Panc1 (cell line): ENCODE measurements at regions not wholly inside any gene's neighbourhood (a gene's known extent, or its start where the extent isn't known, plus 50 kb on each side); places are given as distances from the start of the nearest gene placed in this dataset.

ENCODE experiments used
- ATAC-seq: fragments of 200-7000 bp; cut with Tn5 transposase; 2 replicates; pipeline ENCODE4 v1.9.1; 2020; ENCODE audit warnings: mild to moderate bottlenecking, moderate library complexity
- BruUV-seq: library from RNA; stranded (reverse); fragments of 400-500 nt; replicated peaks from 2 replicates; lab custom pipeline; 2021; lab: Mats Ljungman, UMichigan
- CTCF ChIA-PET: fragments of 300-600 bp; sonication (Branson Sonifier 250); formaldehyde crosslinking; loops from one replicate; lab custom pipeline; 2022; ENCODE audit warnings: antibody characterized with exemption; lab: Charles Lee
- POLR2A ChIA-PET: fragments of 300-600 bp; sonication (Branson Sonifier 250); formaldehyde crosslinking; loops from one replicate; lab custom pipeline; 2022; ENCODE audit warnings: antibody characterized with exemption; lab: Charles Lee
- DNase-seq: peaks from one replicate; pipeline ENCODE4 v3.0.0-alpha.2; 2010; ENCODE audit warnings: low read depth, low spot score
- H3K27ac ChIP-seq: 2 replicates; pipeline ENCODE4 v1.5.1; 2011; ENCODE audit warnings: mild to moderate bottlenecking, low read length, inconsistent platforms
- H3K27me3 ChIP-seq: fragments of 200-500 bp; sonication (Bioruptor generic); 2 replicates; pipeline ENCODE4 v1.6.0; 2014; ENCODE audit warnings: low read length, inconsistent platforms; ENCODE audit not compliant: control insufficient read depth, insufficient read depth
- H3K36me3 ChIP-seq: fragments of 200-500 bp; sonication (Bioruptor generic); 2 replicates; pipeline ENCODE4 v1.5.1; 2014; ENCODE audit warnings: inconsistent platforms, mild to moderate bottlenecking, low read length, moderate library complexity; ENCODE audit not compliant: control insufficient read depth, insufficient read depth
- H3K4me1 ChIP-seq: 2 replicates; pipeline ENCODE4 v1.5.1; 2011; ENCODE audit warnings: inconsistent platforms, mild to moderate bottlenecking, low read length, moderate library complexity; ENCODE audit not compliant: control insufficient read depth, insufficient read depth
- H3K4me3 ChIP-seq, 2 experiments: 2 replicates each; pipeline ENCODE4 v1.5.1; 2011 to 2012; ENCODE audit warnings: low read depth in 2 of 2, low read length in 2 of 2, mild to moderate bottlenecking in 2 of 2, inconsistent platforms in 1 of 2, moderate library complexity in 1 of 2
- H3K9me3 ChIP-seq: fragments of 200-500 bp; sonication (Bioruptor generic); 2 replicates; pipeline ENCODE4 v1.5.1; 2014; ENCODE audit warnings: low read depth, mild to moderate bottlenecking, inconsistent platforms, low read length, moderate library complexity; ENCODE audit not compliant: control insufficient read depth, insufficient read depth
- POLR2AphosphoS5 ChIP-seq: IDR thresholded peaks from 2 replicates; pipeline ENCODE4 v1.6.1; 2012; ENCODE audit warnings: mild to moderate bottlenecking, low read depth, low read length, moderate library complexity
- SIN3A ChIP-seq: IDR thresholded peaks from 2 replicates; pipeline ENCODE4 v1.6.1; 2012; ENCODE audit warnings: low read depth, mild to moderate bottlenecking, low read length, moderate library complexity, borderline replicate concordance; ENCODE audit not compliant: insufficient read depth
- TCF7L2 ChIP-seq: IDR thresholded peaks from 2 replicates; pipeline ENCODE4 v1.6.1; 2011; ENCODE audit warnings: mild to moderate bottlenecking, low read depth, low read length, inconsistent platforms
- in situ Hi-C: cut with HindIII; loops from 2 replicates; pipeline ENCODE4 v1.10.0; 2016; ENCODE audit warnings: low sequenced_read_pairs, low pct_unique_long_range_greater_than_20kb
- intact Hi-C: fragments of 100-400 bp; cut with micrococcal nuclease; formaldehyde crosslinking; loops from one replicate; pipeline ENCODE4 v1.10.0; 2022; ENCODE audit not compliant: unreplicated experiment
- TF ChIP-seq, protein P1 (sequence below): fragments of 450-650 bp; IDR thresholded peaks from 2 replicates; pipeline ENCODE4 v1.5.1; 2017; ENCODE audit warnings: mild to moderate bottlenecking
- TF ChIP-seq, protein P2 (sequence below), 2 experiments: IDR thresholded peaks; 2 replicates each; pipeline ENCODE4 v1.6.1; 2011 to 2012; ENCODE audit warnings: low read depth in 2 of 2, control low read depth in 1 of 2, low read length in 1 of 2, mild to moderate bottlenecking in 1 of 2, moderate library complexity in 1 of 2; ENCODE audit not compliant: insufficient read depth in 1 of 2

GRCh38 chr17:15007147-15007553 lies 258.0 kb downstream of the PMP22 start:
- Histone ChIP-seq H3K4me1 (no peaks in the 10 kb centered on the region), H3K27me3 (no peaks in the 10 kb centered on the region), H3K9me3 (no peaks in the 10 kb centered on the region), H3K4me3 (no peak overlapping the region), H3K36me3 (no peaks in the 10 kb centered on the region), H3K27ac (no peak overlapping the region)
- ChIA-PET POLR2A (no interaction called here), CTCF (no interaction called here)
- DNase-seq = no peak
- TF ChIP-seq, protein P1, sequence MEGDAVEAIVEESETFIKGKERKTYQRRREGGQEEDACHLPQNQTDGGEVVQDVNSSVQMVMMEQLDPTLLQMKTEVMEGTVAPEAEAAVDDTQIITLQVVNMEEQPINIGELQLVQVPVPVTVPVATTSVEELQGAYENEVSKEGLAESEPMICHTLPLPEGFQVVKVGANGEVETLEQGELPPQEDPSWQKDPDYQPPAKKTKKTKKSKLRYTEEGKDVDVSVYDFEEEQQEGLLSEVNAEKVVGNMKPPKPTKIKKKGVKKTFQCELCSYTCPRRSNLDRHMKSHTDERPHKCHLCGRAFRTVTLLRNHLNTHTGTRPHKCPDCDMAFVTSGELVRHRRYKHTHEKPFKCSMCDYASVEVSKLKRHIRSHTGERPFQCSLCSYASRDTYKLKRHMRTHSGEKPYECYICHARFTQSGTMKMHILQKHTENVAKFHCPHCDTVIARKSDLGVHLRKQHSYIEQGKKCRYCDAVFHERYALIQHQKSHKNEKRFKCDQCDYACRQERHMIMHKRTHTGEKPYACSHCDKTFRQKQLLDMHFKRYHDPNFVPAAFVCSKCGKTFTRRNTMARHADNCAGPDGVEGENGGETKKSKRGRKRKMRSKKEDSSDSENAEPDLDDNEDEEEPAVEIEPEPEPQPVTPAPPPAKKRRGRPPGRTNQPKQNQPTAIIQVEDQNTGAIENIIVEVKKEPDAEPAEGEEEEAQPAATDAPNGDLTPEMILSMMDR = no peak
- TF ChIP-seq POLR2AphosphoS5 (no peak), TCF7L2 (no peak), SIN3A (no peak)
- TF ChIP-seq, protein P2, sequence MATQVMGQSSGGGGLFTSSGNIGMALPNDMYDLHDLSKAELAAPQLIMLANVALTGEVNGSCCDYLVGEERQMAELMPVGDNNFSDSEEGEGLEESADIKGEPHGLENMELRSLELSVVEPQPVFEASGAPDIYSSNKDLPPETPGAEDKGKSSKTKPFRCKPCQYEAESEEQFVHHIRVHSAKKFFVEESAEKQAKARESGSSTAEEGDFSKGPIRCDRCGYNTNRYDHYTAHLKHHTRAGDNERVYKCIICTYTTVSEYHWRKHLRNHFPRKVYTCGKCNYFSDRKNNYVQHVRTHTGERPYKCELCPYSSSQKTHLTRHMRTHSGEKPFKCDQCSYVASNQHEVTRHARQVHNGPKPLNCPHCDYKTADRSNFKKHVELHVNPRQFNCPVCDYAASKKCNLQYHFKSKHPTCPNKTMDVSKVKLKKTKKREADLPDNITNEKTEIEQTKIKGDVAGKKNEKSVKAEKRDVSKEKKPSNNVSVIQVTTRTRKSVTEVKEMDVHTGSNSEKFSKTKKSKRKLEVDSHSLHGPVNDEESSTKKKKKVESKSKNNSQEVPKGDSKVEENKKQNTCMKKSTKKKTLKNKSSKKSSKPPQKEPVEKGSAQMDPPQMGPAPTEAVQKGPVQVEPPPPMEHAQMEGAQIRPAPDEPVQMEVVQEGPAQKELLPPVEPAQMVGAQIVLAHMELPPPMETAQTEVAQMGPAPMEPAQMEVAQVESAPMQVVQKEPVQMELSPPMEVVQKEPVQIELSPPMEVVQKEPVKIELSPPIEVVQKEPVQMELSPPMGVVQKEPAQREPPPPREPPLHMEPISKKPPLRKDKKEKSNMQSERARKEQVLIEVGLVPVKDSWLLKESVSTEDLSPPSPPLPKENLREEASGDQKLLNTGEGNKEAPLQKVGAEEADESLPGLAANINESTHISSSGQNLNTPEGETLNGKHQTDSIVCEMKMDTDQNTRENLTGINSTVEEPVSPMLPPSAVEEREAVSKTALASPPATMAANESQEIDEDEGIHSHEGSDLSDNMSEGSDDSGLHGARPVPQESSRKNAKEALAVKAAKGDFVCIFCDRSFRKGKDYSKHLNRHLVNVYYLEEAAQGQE (IDR thresholded peaks at IDR 0.05; ENCODE audit: insufficient read depth in 1 of 2, low read depth in 2 of 2, low read length in 1 of 2) = no peak
- BruUV-seq = no TSS peak
- in situ Hi-C loops (no loop called here), intact Hi-C loops (no loop called here)
- ATAC-seq = no peak

- TF ChIP-seq, protein P1 = no peak
- TF ChIP-seq TCF7L2 = no peak
- no peak for TF ChIP-seq SIN3A
- TF ChIP-seq, protein P2 (IDR thresholded peaks at IDR 0.05; ENCODE audit: insufficient read depth in 1 of 2, low read depth in 2 of 2, low read length in 1 of 2) = no peak
- no peak for TF ChIP-seq POLR2AphosphoS5
- Histone ChIP-seq H3K27ac (no peak overlapping the region), H3K36me3 (no peaks in the 10 kb centered on the region), H3K9me3 (no peaks in the 10 kb centered on the region), H3K27me3 (no peaks in the 10 kb centered on the region), H3K4me3 (no peak overlapping the region), H3K4me1 (no peaks in the 10 kb centered on the region)
- intact Hi-C loops (no loop called here), in situ Hi-C loops (no loop called here)
- CTCF ChIA-PET = no interaction called here
- DNase-seq = no peak
- ATAC-seq = no peak
- POLR2A ChIA-PET = no interaction called here
- no TSS peak for BruUV-seq
Measured at GRCh38 chr17:15006421-15007128, 258.6 kb downstream of the PMP22 start.
